ENCODE measurements at regions not wholly inside any gene's neighbourhood (a gene's known extent, or its start where the extent isn't known, plus 50 kb on each side); places are given as distances from the start of the nearest gene placed in this dataset.

DNA sequence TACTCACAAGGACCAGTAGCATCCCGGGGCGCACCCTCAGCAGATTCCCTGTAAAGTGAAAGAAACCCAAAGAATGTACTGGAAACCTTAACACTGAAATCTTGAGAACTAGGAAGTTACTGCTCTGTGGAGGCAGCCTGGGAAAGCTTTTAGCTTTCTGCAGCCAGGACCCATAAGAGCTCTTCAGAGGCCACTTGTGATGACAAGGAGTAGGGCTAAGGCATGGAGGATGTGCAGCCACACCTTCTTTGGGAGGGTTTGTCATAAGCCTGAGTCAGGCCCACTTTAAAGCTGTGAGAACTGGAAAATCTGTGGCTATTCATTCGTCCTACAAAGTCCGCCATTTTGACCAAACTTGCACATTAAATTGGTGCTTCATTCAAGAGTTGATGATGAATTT, 291.1 kb upstream of the TLE4 start:
- no peak overlapping the region for H3K27ac ChIP-seq (ENCODE audit: low read depth, low read length)
- H3K4me1 ChIP-seq (ENCODE audit: control insufficient read depth, insufficient read depth, low read length) = no peaks in the 10 kb centered on the region
- H3K9ac ChIP-seq (ENCODE audit: low read length) = no peak overlapping the region
- H3K4me3 ChIP-seq (ENCODE audit: low read length) = no peak overlapping the region
- H3K36me3 ChIP-seq (ENCODE audit: control insufficient read depth, insufficient read depth, low read length) = no peaks in the 10 kb centered on the region
- H3K27me3 ChIP-seq (ENCODE audit: control insufficient read depth, insufficient read depth, low read length) = no peaks in the 10 kb centered on the region

- Histone ChIP-seq H3K4me1 (ENCODE audit: control insufficient read depth, insufficient read depth, low read length) (no peaks in the 10 kb centered on the region), H3K27ac (ENCODE audit: low read depth, low read length) (no peak overlapping the region), H3K27me3 (ENCODE audit: control insufficient read depth, insufficient read depth, low read length) (no peaks in the 10 kb centered on the region), H3K9ac (ENCODE audit: low read length) (no peak overlapping the region), H3K36me3 (ENCODE audit: control insufficient read depth, insufficient read depth, low read length) (no peaks in the 10 kb centered on the region), H3K4me3 (ENCODE audit: low read length) (no peak overlapping the region)
These were observed 287.7 kb upstream of the TLE4 start for GRCh38 chr9:79284081-79284480.

GRCh38 chr9:79286992-79287707, 284.6 kb upstream of the TLE4 start:
- no peaks in the 10 kb centered on the region for H3K36me3 ChIP-seq (ENCODE audit: control insufficient read depth, insufficient read depth, low read length)
- no peak overlapping the region for H3K9ac ChIP-seq (ENCODE audit: low read length)
- no peak overlapping the region for H3K27ac ChIP-seq (ENCODE audit: low read depth, low read length)
- no peaks in the 10 kb centered on the region for H3K27me3 ChIP-seq (ENCODE audit: control insufficient read depth, insufficient read depth, low read length)
- no peak overlapping the region for H3K4me3 ChIP-seq (ENCODE audit: low read length)
- no peaks in the 10 kb centered on the region for H3K4me1 ChIP-seq (ENCODE audit: control insufficient read depth, insufficient read depth, low read length)

DNA sequence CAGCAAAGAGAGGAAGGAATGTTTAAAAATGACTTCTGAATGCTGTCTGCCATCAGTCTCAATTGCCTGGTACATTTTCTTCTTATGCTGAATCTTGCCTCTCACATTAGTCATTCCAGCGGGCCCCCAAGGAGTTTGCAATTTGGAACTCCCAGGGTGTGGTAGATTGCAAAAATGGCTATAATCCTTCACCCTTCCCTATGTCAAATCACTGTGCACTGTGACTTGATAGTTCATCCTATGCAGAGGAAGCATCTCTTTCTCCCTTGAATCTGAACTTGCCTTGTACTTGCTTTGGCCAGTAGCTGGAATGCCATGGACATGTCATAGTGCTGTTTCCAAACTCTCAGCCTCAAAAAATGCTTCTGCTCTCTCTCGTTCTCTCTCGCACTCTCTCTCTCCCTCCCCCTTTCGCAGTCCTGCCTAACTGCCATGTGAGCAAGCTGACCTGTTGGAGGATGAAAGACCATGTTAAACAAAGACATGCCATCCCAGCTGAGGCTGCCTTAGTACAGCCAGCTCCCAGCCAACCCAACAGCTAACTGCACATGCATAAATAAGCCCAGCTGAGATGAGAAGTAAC, 284.0 kb upstream of the TLE4 start:
- Histone ChIP-seq H3K4me3 (ENCODE audit: low read length) (no peak overlapping the region), H3K36me3 (ENCODE audit: control insufficient read depth, insufficient read depth, low read length) (no peaks in the 10 kb centered on the region), H3K9ac (ENCODE audit: low read length) (no peak overlapping the region), H3K27me3 (ENCODE audit: control insufficient read depth, insufficient read depth, low read length) (no peaks in the 10 kb centered on the region), H3K27ac (ENCODE audit: low read depth, low read length) (no peak overlapping the region), H3K4me1 (ENCODE audit: control insufficient read depth, insufficient read depth, low read length) (no peaks in the 10 kb centered on the region)

DNA sequence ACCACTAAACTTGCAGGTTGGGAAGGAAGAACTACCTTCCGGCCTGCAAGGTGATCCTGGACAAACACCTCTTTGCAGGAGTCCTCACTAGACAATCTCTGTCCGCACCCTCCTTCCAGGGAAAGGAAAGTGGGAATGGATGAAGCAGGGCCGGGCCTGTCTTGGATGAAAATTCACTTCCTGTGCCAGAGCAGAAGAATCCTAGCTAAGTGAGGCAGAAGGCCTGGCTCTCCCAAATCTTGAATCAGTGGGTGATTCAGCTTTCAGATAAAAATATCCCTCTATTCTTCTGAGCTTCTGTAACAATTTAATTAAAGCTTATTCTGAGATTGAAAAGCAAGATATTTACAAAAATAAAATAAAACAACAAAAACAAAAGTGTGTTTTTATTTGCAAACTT, 281.9 kb upstream of the TLE4 start:
- Histone ChIP-seq H3K27ac (ENCODE audit: low read depth, low read length) (no peak overlapping the region), H3K27me3 (ENCODE audit: control insufficient read depth, insufficient read depth, low read length) (no peaks in the 10 kb centered on the region), H3K4me3 (ENCODE audit: low read length) (no peak overlapping the region), H3K9ac (ENCODE audit: low read length) (no peak overlapping the region), H3K4me1 (ENCODE audit: control insufficient read depth, insufficient read depth, low read length) (no peaks in the 10 kb centered on the region), H3K36me3 (ENCODE audit: control insufficient read depth, insufficient read depth, low read length) (no peaks in the 10 kb centered on the region)

GRCh38 chr9:79292731-79293280, 279.0 kb upstream of the TLE4 start:
- H3K4me3 ChIP-seq (ENCODE audit: low read length) = no peak overlapping the region
- no peak overlapping the region for H3K27ac ChIP-seq (ENCODE audit: low read depth, low read length)
- H3K27me3 ChIP-seq (ENCODE audit: control insufficient read depth, insufficient read depth, low read length) = no peaks in the 10 kb centered on the region
- H3K36me3 ChIP-seq (ENCODE audit: control insufficient read depth, insufficient read depth, low read length) = no peaks in the 10 kb centered on the region
- no peak overlapping the region for H3K9ac ChIP-seq (ENCODE audit: low read length)
- H3K4me1 ChIP-seq (ENCODE audit: control insufficient read depth, insufficient read depth, low read length) = no peaks in the 10 kb centered on the region

GRCh38 chr9:79300068-79300467, 271.7 kb upstream of the TLE4 start:
- Histone ChIP-seq H3K27ac (ENCODE audit: low read depth, low read length) (no peak overlapping the region), H3K4me1 (ENCODE audit: control insufficient read depth, insufficient read depth, low read length) (no peaks in the 10 kb centered on the region), H3K4me3 (ENCODE audit: low read length) (no peak overlapping the region), H3K9ac (ENCODE audit: low read length) (no peak overlapping the region), H3K36me3 (ENCODE audit: control insufficient read depth, insufficient read depth, low read length) (no peaks in the 10 kb centered on the region), H3K27me3 (ENCODE audit: control insufficient read depth, insufficient read depth, low read length) (no peaks in the 10 kb centered on the region)

DNA sequence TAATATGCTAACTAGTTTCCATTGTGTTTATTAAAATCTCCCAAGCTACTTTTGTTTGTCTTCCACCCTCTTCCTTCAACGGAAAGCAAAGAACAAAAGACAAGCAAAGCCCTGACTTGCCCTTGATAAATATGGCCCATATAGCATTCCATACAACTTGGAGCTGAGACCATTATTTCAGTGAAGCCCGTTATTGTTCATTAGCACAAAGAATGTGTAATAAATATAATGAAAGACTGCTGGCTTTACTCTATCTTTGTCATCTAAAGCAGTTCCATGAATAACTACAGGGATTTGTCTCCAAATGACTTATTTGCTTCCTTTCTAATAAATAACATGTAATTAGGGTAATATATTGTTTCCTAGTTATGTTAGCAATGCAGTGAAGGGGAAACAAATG, 270.7 kb upstream of the TLE4 start:
- H3K27ac ChIP-seq (ENCODE audit: low read depth, low read length) = no peak overlapping the region
- no peaks in the 10 kb centered on the region for H3K36me3 ChIP-seq (ENCODE audit: control insufficient read depth, insufficient read depth, low read length)
- H3K4me3 ChIP-seq (ENCODE audit: low read length) = no peak overlapping the region
- no peaks in the 10 kb centered on the region for H3K4me1 ChIP-seq (ENCODE audit: control insufficient read depth, insufficient read depth, low read length)
- H3K9ac ChIP-seq (ENCODE audit: low read length) = no peak overlapping the region
- H3K27me3 ChIP-seq (ENCODE audit: control insufficient read depth, insufficient read depth, low read length) = no peaks in the 10 kb centered on the region

- Histone ChIP-seq H3K36me3 (ENCODE audit: control insufficient read depth, insufficient read depth, low read length) (no peaks in the 10 kb centered on the region), H3K4me1 (ENCODE audit: control insufficient read depth, insufficient read depth, low read length) (no peaks in the 10 kb centered on the region), H3K9ac (ENCODE audit: low read length) (no peak overlapping the region), H3K27me3 (ENCODE audit: control insufficient read depth, insufficient read depth, low read length) (no peaks in the 10 kb centered on the region), H3K4me3 (ENCODE audit: low read length) (no peak overlapping the region), H3K27ac (ENCODE audit: low read depth, low read length) (no peak overlapping the region)
These were observed 270.0 kb upstream of the TLE4 start for GRCh38 chr9:79301551-79302391.

- H3K27ac ChIP-seq (ENCODE audit: low read depth, low read length) = no peak overlapping the region
- no peaks in the 10 kb centered on the region for H3K4me1 ChIP-seq (ENCODE audit: control insufficient read depth, insufficient read depth, low read length)
- no peaks in the 10 kb centered on the region for H3K36me3 ChIP-seq (ENCODE audit: control insufficient read depth, insufficient read depth, low read length)
- no peaks in the 10 kb centered on the region for H3K27me3 ChIP-seq (ENCODE audit: control insufficient read depth, insufficient read depth, low read length)
- H3K9ac ChIP-seq (ENCODE audit: low read length) = no peak overlapping the region
- H3K4me3 ChIP-seq (ENCODE audit: low read length) = no peak overlapping the region
These were observed 269.2 kb upstream of the TLE4 start for GRCh38 chr9:79302569-79302968.

DNA sequence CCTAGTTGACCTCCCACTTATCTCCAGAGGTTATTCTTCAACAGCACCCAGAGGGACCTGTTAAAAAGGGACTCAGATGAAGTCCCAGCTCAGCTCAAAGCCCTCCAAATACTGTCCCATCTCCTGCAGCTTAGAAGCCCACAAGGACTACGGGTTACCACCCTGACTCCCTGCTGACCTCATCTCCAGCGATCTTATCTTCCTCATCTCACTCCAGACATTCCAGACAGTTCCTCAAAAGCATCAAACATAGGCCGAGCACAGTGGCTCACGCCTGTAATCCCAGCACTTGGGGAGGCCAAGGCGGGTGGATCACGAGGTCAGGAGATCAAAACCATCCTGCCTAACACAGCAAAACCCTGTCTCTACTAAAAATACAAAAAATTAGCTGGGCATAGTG, 263.8 kb upstream of the TLE4 start:
- H3K4me3 ChIP-seq (ENCODE audit: low read length) = no peak overlapping the region
- no peaks in the 10 kb centered on the region for H3K27me3 ChIP-seq (ENCODE audit: control insufficient read depth, insufficient read depth, low read length)
- no peak overlapping the region for H3K9ac ChIP-seq (ENCODE audit: low read length)
- no peak overlapping the region for H3K27ac ChIP-seq (ENCODE audit: low read depth, low read length)
- H3K36me3 ChIP-seq (ENCODE audit: control insufficient read depth, insufficient read depth, low read length) = no peaks in the 10 kb centered on the region
- no peaks in the 10 kb centered on the region for H3K4me1 ChIP-seq (ENCODE audit: control insufficient read depth, insufficient read depth, low read length)

GRCh38 chr9:79312686-79313421, 258.9 kb upstream of the TLE4 start:
- Histone ChIP-seq H3K4me1 (ENCODE audit: control insufficient read depth, insufficient read depth, low read length) (no peaks in the 10 kb centered on the region), H3K27ac (ENCODE audit: low read depth, low read length) (no peak overlapping the region), H3K36me3 (ENCODE audit: control insufficient read depth, insufficient read depth, low read length) (no peaks in the 10 kb centered on the region), H3K4me3 (ENCODE audit: low read length) (no peak overlapping the region), H3K27me3 (ENCODE audit: control insufficient read depth, insufficient read depth, low read length) (no peaks in the 10 kb centered on the region), H3K9ac (ENCODE audit: low read length) (no peak overlapping the region)

Data from rectal smooth muscle tissue (tissue), 1 donor.